Mesodermal cell (in vitro differentiated cells): ENCODE measurements at regions not wholly inside any gene's neighbourhood (a gene's known extent, or its start where the extent isn't known, plus 50 kb on each side); places are given as distances from the start of the nearest gene placed in this dataset.

Experiments used
- H3K27ac ChIP-seq: 2 replicates; pipeline ENCODE4 v1.7.0; 2013; ENCODE audit warnings: mild to moderate bottlenecking, low read depth, low read length, moderate library complexity; ENCODE audit not compliant: severe bottlenecking
- H3K36me3 ChIP-seq: 2 replicates; pipeline ENCODE4 v1.7.1; 2013; ENCODE audit warnings: mild to moderate bottlenecking, low read length, moderate library complexity; ENCODE audit not compliant: control insufficient read depth, insufficient read depth
- H3K4me1 ChIP-seq: one replicate; pipeline ENCODE4 v1.7.1; 2013; ENCODE audit warnings: mild to moderate bottlenecking, low read length; ENCODE audit not compliant: insufficient read depth, control insufficient read depth, poor library complexity, severe bottlenecking
- H3K4me3 ChIP-seq: 2 replicates; pipeline ENCODE4 v1.7.0; 2013; ENCODE audit warnings: low read length, control low read depth, mild to moderate bottlenecking; ENCODE audit not compliant: insufficient read depth, poor library complexity, severe bottlenecking; ENCODE audit errors: extremely low read depth
- H3K9me3 ChIP-seq: 2 replicates; pipeline ENCODE4 v1.7.1; 2013; ENCODE audit warnings: mild to moderate bottlenecking, low read length, moderate library complexity; ENCODE audit not compliant: control insufficient read depth
- WGBS, 2 experiments: methylation state at CpG; one replicate each; pipeline ENCODE4 v1.1.5; 2013; ENCODE audit warnings: missing lambda C conversion rate in 2 of 2; ENCODE audit not compliant: insufficient coverage in 2 of 2; 5-methylcytosine and 5-hydroxymethylcytosine counted together

DNA sequence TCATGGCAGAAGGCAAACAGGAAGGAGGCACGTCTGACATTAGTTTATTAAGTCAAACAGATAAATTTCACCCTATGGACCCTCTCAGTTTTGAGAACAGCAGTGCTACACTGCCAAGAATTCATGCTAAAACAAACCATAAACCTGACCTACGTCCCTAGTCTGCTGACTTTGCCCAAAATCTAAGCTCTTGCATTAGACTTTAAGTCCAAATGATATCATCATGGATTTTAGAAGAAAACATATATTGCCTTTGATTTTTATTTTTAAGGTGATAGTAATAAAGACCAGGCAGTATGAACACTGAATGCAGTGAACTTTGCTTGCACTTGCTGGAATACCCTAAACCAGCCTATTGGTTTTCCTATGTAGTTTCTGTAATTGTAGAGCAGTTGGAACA is 79.6 kb upstream of the GADL1 start:
- WGBS, 2 experiments = 90% methylated on average over 2 of the region's 2 CpGs; no CpG with 5 or more reads in 1 of the 2 experiments
- Histone ChIP-seq H3K27ac (no peak overlapping the region), H3K9me3 (no peaks in the 10 kb centered on the region), H3K4me3 (no peak overlapping the region), H3K4me1 (no peaks in the 10 kb centered on the region), H3K36me3 (no peaks in the 10 kb centered on the region)

DNA sequence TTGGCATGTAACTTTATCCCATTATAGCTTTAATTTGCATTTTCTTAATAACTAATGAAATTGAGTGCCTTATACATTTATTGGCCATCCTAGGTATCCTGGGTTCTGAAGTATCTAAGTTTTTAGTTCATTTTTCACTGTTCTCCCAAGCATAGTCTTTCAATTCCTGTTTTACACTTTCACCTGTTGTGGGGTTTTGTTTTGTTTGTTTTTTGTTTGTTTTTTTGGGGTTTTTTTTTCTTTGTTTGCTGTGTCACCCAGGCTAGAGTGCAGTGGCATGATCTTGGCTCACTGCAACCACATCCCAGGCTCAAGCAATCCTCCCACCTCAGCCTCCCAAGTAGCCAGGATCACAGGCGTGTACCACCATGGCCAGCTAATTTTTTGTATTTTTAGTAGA is 83.1 kb upstream of the GADL1 start:
- no CpG with 5 or more reads among the region's 1 CpG for WGBS, 2 experiments
- no peaks in the 10 kb centered on the region for H3K4me1 ChIP-seq
- no peak overlapping the region for H3K4me3 ChIP-seq
- H3K27ac ChIP-seq = no peak overlapping the region
- no peaks in the 10 kb centered on the region for H3K9me3 ChIP-seq
- no peaks in the 10 kb centered on the region for H3K36me3 ChIP-seq

DNA sequence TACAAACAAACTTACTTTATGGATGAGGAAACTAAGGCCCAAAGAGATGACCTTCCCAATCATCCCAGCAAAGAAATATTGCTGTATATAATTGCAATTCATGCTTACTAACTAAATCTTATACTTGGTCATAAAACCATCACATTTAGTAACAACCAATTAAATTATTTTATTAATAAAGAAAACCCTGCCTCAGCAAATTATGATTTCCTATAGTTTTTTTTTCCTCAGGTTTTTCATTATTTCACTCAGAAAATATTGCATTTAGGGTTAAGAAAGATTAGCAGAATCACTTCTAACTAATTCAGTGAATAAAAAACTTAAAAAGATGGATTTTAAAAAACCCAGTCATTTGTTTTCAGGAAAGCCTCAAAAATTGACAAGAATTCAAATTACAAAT is 86.5 kb upstream of the GADL1 start:
- no peak overlapping the region for H3K27ac ChIP-seq
- H3K4me3 ChIP-seq = no peak overlapping the region
- no peaks in the 10 kb centered on the region for H3K36me3 ChIP-seq
- peaks cover 3% of the 10 kb centered on the region for H3K4me1 ChIP-seq
- H3K9me3 ChIP-seq = no peaks in the 10 kb centered on the region

DNA sequence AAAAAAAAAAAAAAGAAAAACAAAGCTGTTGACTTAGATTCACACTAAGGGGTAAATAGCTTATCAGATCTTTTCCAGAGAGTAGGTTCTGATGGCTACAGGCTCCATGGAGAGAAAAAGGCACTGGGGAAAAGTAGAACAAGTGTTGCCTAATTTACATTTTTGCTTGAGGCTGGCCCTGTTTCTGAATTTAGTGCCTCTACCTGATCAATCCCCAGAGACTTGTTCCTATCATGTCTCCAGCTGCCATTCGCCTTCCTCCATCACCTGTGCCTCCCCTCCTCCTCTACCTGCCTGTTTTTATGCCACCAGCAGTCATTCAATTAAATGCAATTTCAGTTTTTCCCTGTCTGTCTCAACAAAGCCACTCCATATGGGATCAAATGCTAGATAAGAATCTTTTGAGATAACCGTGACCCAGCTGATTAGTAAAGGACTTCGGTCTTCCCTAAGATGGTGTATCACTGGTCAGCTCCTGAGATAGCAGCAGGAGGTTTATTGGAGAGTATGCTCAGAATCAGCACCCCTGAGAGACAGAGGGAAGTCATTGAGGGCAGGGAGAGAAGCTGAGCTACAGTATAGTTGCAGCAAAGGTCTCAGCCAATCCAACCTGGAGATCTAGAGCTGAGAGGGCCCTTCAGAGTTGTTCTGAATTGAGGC is 88.1 kb upstream of the GADL1 start:
- Histone ChIP-seq H3K9me3 (no peaks in the 10 kb centered on the region), H3K4me1 (peaks cover 8% of the 10 kb centered on the region), H3K36me3 (no peaks in the 10 kb centered on the region), H3K27ac (no peak overlapping the region), H3K4me3 (no peak overlapping the region)
- WGBS, 2 experiments = 75 to 88% methylated on average over 2 to 3 of the region's 3 CpGs

DNA sequence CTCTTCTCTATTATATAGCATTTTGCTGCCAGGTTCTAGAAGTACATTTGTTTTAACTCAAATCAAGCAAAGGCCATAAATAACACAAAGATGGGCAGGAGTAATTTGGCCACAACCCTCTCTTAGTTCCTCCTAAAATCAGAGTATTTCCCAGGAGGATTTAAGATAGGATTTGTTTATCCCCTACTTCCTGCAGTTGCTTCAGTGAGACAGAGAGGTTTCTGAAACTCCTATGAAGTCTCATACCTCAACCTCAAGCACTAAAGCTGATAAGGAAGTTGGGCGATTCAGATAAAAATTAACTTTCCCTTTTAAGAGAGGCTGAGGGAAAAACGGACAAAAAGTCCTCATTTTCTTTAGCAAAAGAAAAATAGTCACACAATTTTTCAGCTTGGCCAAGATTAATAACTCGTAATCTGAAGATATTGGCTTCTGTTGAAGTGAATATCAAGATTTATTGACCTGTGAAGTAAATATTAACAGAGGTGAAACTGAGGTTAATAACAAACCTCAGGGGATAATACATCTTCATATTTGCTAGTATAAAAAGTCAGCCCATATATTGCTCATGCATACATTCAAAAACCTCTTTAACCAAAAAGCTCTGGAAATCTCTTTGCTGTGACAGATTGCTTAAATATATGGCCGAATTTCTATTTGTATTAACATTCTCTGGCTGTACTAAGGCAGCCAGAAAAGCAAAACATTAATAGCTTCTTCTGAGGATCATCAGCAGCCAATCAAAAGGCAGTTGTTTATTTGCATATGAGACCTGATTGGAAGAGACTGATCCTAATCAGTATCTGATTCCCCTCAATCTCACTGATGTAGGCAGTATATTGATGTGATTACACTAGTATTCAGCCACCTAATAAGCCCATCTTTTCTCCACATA is 90.6 kb upstream of the GADL1 start:
- no peak overlapping the region for H3K27ac ChIP-seq
- no peaks in the 10 kb centered on the region for H3K36me3 ChIP-seq
- no peak overlapping the region for H3K4me3 ChIP-seq
- WGBS, 2 experiments = 100% methylated on average over 1 of the region's 4 CpGs
- H3K9me3 ChIP-seq = no peaks in the 10 kb centered on the region
- peaks cover 8% of the 10 kb centered on the region for H3K4me1 ChIP-seq

DNA sequence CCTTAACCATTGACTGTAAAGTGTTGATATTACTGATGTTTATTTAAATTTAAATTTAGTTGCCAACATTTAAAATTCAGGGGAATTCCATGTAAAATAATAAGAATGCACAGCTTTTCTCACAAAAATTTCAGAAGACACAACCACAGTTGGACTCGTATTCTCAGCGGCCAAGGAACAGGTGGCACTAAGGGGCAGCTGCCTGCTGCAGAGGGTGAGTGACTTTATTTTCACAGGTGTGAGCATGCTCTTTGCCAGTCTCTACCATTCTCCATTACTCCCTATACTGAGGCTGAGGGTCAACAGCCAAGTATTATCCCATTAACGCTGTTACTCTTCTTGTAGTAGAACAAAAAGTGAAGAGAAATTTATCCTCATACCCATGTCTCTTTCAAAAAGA is 92.1 kb upstream of the GADL1 start:
- H3K4me1 ChIP-seq = peaks cover 8% of the 10 kb centered on the region
- H3K36me3 ChIP-seq = no peaks in the 10 kb centered on the region
- no peaks in the 10 kb centered on the region for H3K9me3 ChIP-seq
- no peak overlapping the region for H3K4me3 ChIP-seq
- no peak overlapping the region for H3K27ac ChIP-seq
- no CpG with 5 or more reads among the region's 3 CpGs for WGBS, 2 experiments

DNA sequence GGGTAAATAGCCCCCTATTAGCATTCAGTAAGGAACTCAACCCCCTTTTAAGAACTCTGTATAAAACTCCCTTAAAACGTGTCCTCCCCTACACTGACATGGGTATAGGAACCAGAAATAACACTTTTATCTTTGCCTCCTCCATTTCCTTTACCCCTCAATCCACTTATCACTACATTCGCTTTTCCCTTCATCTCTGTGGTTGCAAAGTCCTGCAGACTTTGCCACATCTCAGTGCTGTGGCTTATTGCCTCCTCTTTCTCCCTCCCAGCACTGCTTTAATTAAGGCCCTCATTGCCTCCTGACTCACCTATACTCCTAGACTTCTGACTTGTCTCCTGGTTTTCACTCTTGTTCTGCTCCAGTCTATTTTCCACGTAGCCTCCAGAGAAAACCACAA is 94.3 kb upstream of the GADL1 start:
- no peak overlapping the region for H3K27ac ChIP-seq
- 55 to 70% methylated on average over 2 to 3 of the region's 3 CpGs for WGBS, 2 experiments

DNA sequence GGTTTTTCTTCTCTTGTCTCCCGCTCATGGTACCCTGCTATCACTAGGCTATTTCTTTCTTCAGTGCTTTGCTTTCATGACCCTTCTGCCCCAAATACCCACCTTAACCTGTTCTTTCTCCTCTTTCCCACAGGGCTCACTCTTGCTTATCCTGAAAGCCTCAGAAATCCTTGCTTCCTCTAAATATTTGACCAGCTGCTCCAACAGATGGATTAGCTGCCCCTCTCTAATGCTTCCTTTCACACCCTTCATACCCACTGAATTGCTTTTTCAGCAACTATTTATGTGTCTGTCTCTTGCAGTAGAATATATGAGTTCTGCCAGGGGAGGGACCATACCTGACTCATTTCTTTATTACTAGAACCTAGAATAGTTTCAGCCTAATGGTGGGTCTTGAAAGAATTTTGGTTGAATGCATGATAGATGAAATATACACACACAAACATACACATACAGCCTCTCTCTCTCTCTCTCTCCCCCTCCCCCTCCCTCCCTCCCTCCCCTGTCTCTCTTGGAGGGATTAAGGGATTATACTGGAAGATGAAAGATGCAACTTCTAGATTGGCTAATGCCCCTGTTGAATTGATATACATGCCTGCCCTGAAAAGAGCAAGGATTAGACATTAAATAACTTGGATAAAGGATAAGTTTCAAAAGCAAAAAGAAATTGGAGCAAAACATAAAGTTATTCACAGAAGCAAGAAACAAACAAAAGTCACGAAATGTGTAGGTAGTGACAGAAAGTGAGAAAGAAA is 95.0 kb upstream of the GADL1 start:
- no peak overlapping the region for H3K27ac ChIP-seq
- peaks cover 8% of the 10 kb centered on the region for H3K4me1 ChIP-seq
- no peak overlapping the region for H3K4me3 ChIP-seq
- no peaks in the 10 kb centered on the region for H3K36me3 ChIP-seq
- peaks cover 1% of the 10 kb centered on the region for H3K9me3 ChIP-seq
- 89% methylated on average over 1 of the region's 2 CpGs for WGBS, 2 experiments

More for the DNA sequence above, 94.3 kb upstream of the GADL1 start:
- Histone ChIP-seq H3K4me3 (no peak overlapping the region), H3K36me3 (no peaks in the 10 kb centered on the region), H3K9me3 (no peaks in the 10 kb centered on the region), H3K4me1 (peaks cover 8% of the 10 kb centered on the region)

DNA sequence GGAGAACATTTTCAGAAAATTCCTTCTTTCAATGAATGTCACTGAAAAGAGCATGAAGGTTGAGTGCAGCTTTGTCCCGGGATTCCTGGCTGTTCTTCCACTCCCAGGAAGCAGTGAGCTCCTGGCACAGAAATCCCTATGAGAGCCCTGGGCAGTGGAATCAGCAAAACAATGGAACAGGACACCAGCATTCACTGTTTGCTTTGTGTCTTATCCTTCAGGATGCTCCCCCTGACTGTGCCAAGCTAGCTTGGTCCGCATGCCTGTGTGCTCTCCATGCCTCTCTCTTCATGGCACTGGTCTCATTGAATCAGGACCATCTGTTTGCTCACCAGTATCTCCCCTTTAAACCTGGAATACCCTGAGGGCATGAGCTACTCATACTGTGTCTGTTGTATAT is 102.0 kb upstream of the GADL1 start:
- Histone ChIP-seq H3K9me3 (peaks cover 3% of the 10 kb centered on the region), H3K4me1 (no peaks in the 10 kb centered on the region), H3K27ac (no peak overlapping the region), H3K4me3 (no peak overlapping the region), H3K36me3 (no peaks in the 10 kb centered on the region)
- WGBS, 2 experiments = 49 to 58% methylated on average over 2 of the region's 2 CpGs

DNA sequence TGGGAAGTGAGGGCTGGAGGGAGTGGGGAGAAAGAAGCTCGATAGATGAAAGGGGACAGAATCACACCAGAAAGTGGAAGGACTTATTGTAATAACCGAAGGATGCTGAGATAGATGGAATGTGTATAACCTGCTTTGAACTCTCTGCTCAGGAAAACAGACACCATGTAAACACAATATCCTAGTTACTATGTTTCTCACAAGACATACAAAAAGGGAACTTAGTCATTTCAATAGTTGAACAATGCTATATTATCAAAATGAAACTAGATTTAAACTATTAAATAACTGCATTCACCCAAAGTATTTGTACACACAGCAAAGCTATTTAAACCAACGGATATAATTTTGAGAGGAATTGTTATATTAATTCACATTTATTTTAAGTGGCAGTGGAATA is 108.3 kb upstream of the GADL1 start:
- no peaks in the 10 kb centered on the region for H3K36me3 ChIP-seq
- no peak overlapping the region for H3K27ac ChIP-seq
- no peak overlapping the region for H3K4me3 ChIP-seq
- peaks cover 8% of the 10 kb centered on the region for H3K4me1 ChIP-seq
- peaks cover 16% of the 10 kb centered on the region for H3K9me3 ChIP-seq
- 73 to 100% methylated on average over 1 of the region's 3 CpGs for WGBS, 2 experiments
